Stimulated activated CD8-positive, alpha-beta memory T cell treated with anti-CD3 and anti-CD28 coated beads, Interleukin-7, amount 100 ng/mL, for 48 hours (primary cell): ENCODE measurements at regions not wholly inside any gene's neighbourhood (a gene's known extent, or its start where the extent isn't known, plus 50 kb on each side); places are given as distances from the start of the nearest gene placed in this dataset.
"Not testable (repeated sequence)": the region's sequence is repeated elsewhere in the genome, so short reads cannot be mapped to it uniquely, and the experiment has no call there.

ENCODE experiments used
- DNase-seq, 2 donors: peaks; one replicate each; pipeline ENCODE4 v3.0.0-alpha.2; 2020; ENCODE audit warnings: low read depth in 1 of 2; ENCODE audit errors: extremely low read depth in 1 of 2

- DNase-seq: not testable (repeated sequence)
These were observed 236.5 kb upstream of the POGK start for GRCh38 chr1:166602801-166603200.

GRCh38 chr1:166603296-166603695 is 236.0 kb upstream of the POGK start:
- DNase-seq: no peak

GRCh38 chr1:166605137-166605536 is 234.1 kb upstream of the POGK start:
- DNase-seq: no peak

- DNase-seq: no peak
These were observed 226.4 kb upstream of the POGK start for GRCh38 chr1:166612886-166613285.

GRCh38 chr1:166616206-166616605 is 223.1 kb upstream of the POGK start:
- DNase-seq: no peak

GRCh38 chr1:166626711-166627110 is 212.6 kb upstream of the POGK start:
- no peak for DNase-seq

GRCh38 chr1:166627558-166627957 is 211.7 kb upstream of the POGK start:
- no peak for DNase-seq

GRCh38 chr1:166628259-166628658 is 211.0 kb upstream of the POGK start:
- DNase-seq: no peak

- DNase-seq: no peak
These were observed 209.3 kb upstream of the POGK start for GRCh38 chr1:166629946-166630345.

- no peak for DNase-seq
These were observed 208.9 kb upstream of the POGK start for GRCh38 chr1:166630369-166630768.

GRCh38 chr1:166638137-166638536 is 201.1 kb upstream of the POGK start:
- no peak for DNase-seq

- DNase-seq: not testable (repeated sequence)
These were observed 182.0 kb upstream of the POGK start for GRCh38 chr1:166657228-166657627.

GRCh38 chr1:166666790-166667189 is 172.5 kb upstream of the POGK start:
- not testable (repeated sequence) for DNase-seq

- DNase-seq: not testable (repeated sequence)
These were observed 171.7 kb upstream of the POGK start for GRCh38 chr1:166667600-166667999.

GRCh38 chr1:166671627-166672026 is 167.6 kb upstream of the POGK start:
- DNase-seq: no peak

GRCh38 chr1:166673722-166674121 is 165.6 kb upstream of the POGK start:
- no peak for DNase-seq

GRCh38 chr1:166675213-166675612 is 164.1 kb upstream of the POGK start:
- DNase-seq: no peak

GRCh38 chr1:166676981-166677380 is 162.3 kb upstream of the POGK start:
- DNase-seq: no peak

GRCh38 chr1:166679369-166679768 is 159.9 kb upstream of the POGK start:
- no peak for DNase-seq

GRCh38 chr1:166682588-166682987 is 156.7 kb upstream of the POGK start:
- DNase-seq: no peak

GRCh38 chr1:166684669-166685068 is 154.6 kb upstream of the POGK start:
- DNase-seq: not testable (repeated sequence)

GRCh38 chr1:166685200-166685599 is 154.1 kb upstream of the POGK start:
- DNase-seq: no peak

GRCh38 chr1:166685891-166686290 is 153.4 kb upstream of the POGK start:
- DNase-seq: not testable (repeated sequence)

- DNase-seq: not testable (repeated sequence)
These were observed 148.7 kb upstream of the POGK start for GRCh38 chr1:166690596-166690995.
